GM12864 (cell line): ENCODE measurements at regions not wholly inside any gene's neighbourhood (a gene's known extent, or its start where the extent isn't known, plus 50 kb on each side); places are given as distances from the start of the nearest gene placed in this dataset.

Experiments
- DNase-seq: peaks from one replicate; pipeline ENCODE4 v3.0.0-alpha.2; 2011; ENCODE audit warnings: low read depth
- H3K4me3 ChIP-seq: 2 replicates; pipeline ENCODE4 v1.5.1; 2011; ENCODE audit warnings: mild to moderate bottlenecking, low read depth, low read length, control low read depth
- CTCF ChIP-seq: IDR thresholded peaks from 2 replicates; pipeline ENCODE4 v1.5.1; 2011; ENCODE audit warnings: low read depth, mild to moderate bottlenecking, moderate library complexity, low read length, control low read depth, inconsistent platforms; ENCODE audit errors: missing control alignments

- no peak for TF ChIP-seq CTCF
- no peak for DNase-seq
- H3K4me3 ChIP-seq, result no peak overlapping the region
Observed at GRCh38 chr3:193852901-193853300, 259.9 kb downstream of the OPA1 start.

GRCh38 chr3:193853511-193854219 is 260.7 kb downstream of the OPA1 start:
- TF ChIP-seq CTCF, result no peak
- DNase-seq, result no peak
- H3K4me3 ChIP-seq, result no peak overlapping the region

- DNase-seq, result no peak
- no peak overlapping the region for H3K4me3 ChIP-seq
- no peak for TF ChIP-seq CTCF
Observed at GRCh38 chr3:193857996-193858395, 265.0 kb downstream of the OPA1 start.

GRCh38 chr3:193859195-193859594 is 266.2 kb downstream of the OPA1 start:
- H3K4me3 ChIP-seq, result no peak overlapping the region
- no peak for DNase-seq
- TF ChIP-seq CTCF, result no peak

- TF ChIP-seq CTCF, result no peak
- no peak overlapping the region for H3K4me3 ChIP-seq
- DNase-seq, result no peak
Observed at GRCh38 chr3:193861012-193861411, 268.0 kb downstream of the OPA1 start.

- TF ChIP-seq CTCF, result no peak
- DNase-seq, result no peak
- H3K4me3 ChIP-seq, result no peak overlapping the region
Observed at GRCh38 chr3:193862843-193863242, 269.8 kb downstream of the OPA1 start.
